Sciatic nerve (tissue), 2 donors: ENCODE measurements at regions not wholly inside any gene's neighbourhood (a gene's known extent, or its start where the extent isn't known, plus 50 kb on each side); places are given as distances from the start of the nearest gene placed in this dataset.
"Not testable (repeated sequence)": the region's sequence is repeated elsewhere in the genome, so short reads cannot be mapped to it uniquely, and the experiment has no call there.

Experiments used
- ATAC-seq: fragments of 200-7000 bp; cut with Tn5 transposase; one replicate; pipeline ENCODE4 v1.9.1; 2020; ENCODE audit warnings: mild to moderate bottlenecking, moderate library complexity
- DNase-seq: peaks from one replicate; pipeline ENCODE4 v3.0.0-alpha.2; 2020; ENCODE audit warnings: low spot score
- intact Hi-C: fragments of 100-400 bp; cut with DNase I; formaldehyde crosslinking; loops from one replicate; pipeline ENCODE4 v1.14.2; 2022
- donor health status: DM: no; HTN: no; CAD: no.
- donor health status: DM: no; HTN: no; CAD: no.

GRCh38 chr15:38824719-38825118, 260.1 kb upstream of the RASGRP1 start:
- DNase-seq = no peak
- ATAC-seq = no peak
- intact Hi-C loops = no loop called here

- DNase-seq = no peak
- ATAC-seq = no peak
- intact Hi-C loops = no loop called here
These were observed 262.3 kb upstream of the RASGRP1 start for GRCh38 chr15:38826880-38827279.

- ATAC-seq = no peak
- intact Hi-C loops = no loop called here
These were observed 263.5 kb upstream of the RASGRP1 start for GRCh38 chr15:38828031-38828532.

DNA sequence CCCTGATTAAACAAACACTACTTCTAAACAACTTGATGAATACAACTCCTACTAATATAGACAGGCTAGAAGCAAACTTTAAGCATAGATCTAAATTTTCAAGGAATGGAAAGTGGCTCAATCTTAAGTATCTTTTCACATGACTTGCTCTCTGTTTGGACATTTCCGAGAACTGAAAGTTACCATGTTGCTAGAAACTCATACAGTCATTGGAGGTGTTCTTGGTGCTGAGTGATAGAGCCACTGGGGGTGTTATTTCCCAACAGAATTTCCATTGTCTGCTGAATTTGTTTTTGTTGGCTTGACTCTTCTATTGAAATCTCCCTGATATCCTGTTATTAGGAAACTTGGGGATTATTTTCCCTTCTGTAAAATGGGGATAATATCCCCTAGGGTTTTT, 264.5 kb upstream of the RASGRP1 start:
- no peak for DNase-seq
- no peak for ATAC-seq
- intact Hi-C loops = no loop called here

More at GRCh38 chr15:38828031-38828532, 263.5 kb upstream of the RASGRP1 start:
- no peak for DNase-seq

- DNase-seq = no peak
- intact Hi-C loops = no loop called here
- no peak for ATAC-seq
These were observed 277.6 kb upstream of the RASGRP1 start for GRCh38 chr15:38842226-38842625.

DNA sequence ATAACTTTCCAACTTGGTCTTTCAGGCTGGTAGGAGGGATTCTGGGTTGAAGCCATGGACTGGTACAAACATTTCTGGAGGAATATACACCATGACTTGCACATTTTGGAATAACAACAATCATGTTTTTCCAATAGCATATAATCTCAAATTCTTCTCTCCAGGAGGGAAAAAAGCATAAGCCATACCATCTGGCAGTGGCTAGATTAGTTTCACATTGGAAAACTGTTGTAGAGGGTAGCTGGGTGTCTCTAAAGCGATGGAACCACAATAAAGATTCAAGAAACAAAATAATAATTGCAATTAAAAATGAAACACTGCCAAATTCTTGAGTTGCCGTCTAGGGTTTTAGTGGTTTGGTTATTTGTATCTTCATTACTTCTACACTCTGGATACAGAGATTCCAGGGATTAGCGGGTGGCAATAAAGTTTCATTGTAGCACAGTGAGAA, 278.5 kb upstream of the RASGRP1 start:
- intact Hi-C loops = no loop called here
- ATAC-seq (no peak), DNase-seq (no peak)

DNA sequence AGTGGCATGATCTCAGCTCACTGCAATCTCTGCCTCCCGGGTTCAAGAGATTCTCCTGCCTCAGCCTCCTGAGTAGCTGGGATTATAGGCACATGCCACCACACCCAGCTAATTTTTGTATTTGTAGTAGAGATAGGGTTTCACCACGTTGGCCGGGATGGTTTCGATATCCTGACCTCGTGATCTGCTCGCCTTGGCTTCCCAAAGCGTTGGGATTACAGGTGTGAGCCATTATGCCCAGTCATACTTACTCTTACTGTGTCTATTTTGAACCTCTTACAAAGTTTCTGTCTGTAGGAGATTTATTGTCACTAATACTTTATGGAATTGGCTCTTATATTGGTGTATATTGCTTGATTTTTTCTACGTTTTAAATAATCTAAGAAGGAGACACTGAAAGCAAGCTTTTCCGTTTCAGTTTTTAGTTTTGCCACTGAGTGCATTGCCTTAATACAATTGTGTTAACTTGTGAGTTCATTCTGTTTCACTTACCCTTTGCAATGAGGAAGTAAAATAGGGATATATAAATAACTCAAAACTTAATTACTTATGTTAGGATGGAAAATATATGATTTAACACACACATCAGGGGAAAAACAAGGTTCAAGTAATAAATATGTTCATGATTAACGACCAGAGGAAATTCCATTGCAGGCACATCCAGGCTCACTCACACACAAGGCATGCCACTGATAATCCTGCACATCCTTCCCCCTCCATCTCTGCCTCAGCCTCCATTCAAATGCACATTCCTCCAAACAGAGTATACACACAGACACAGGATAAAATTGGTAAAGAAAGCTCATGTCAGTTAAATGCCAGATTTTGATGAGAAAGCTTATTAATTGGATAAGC, 279.3 kb upstream of the RASGRP1 start:
- no peak for DNase-seq
- no peak for ATAC-seq
- intact Hi-C loops = no loop called here

GRCh38 chr15:38844736-38845135, 280.1 kb upstream of the RASGRP1 start:
- intact Hi-C loops = no loop called here
- ATAC-seq (no peak), DNase-seq (no peak)

DNA sequence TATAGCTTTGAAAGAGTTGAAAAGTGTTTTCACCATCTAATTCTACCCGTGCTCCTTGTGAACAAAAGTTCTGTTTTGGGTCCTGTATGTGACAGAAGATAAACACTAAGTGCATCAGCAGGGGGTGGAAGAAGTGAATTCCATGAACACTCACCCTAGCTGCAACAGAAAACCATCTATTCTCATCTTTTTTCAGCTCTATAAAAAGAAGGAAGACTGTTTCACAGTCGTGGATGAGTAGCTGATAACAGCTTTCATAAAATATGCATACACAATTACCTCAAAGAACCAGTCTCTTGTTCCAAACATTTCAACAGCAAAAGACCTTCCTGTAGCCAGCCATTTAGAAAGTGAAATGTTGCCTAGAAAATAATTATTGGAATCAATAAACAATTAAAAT, 281.7 kb upstream of the RASGRP1 start:
- no peak for DNase-seq
- no peak for ATAC-seq
- intact Hi-C loops = no loop called here

DNA sequence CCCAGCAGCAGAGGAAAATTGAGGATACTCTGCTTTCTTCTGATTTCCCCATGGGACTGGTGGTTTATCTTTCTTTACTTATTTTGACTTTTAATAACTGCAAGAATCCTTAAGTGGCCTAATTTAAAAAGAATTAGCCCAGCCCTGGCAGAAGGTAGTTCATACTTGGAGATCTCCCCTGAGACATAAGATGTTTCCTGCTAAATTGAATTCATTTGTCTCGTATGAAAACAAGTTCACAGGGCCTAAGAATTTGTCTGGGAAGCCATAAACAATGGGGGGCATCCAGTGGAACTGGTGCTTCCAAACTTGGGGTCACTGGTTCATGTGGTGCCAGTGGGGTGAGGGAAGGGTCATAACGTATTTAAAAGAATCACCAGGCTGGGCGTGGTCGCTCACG, 283.1 kb upstream of the RASGRP1 start:
- no peak for DNase-seq
- no peak for ATAC-seq

DNA sequence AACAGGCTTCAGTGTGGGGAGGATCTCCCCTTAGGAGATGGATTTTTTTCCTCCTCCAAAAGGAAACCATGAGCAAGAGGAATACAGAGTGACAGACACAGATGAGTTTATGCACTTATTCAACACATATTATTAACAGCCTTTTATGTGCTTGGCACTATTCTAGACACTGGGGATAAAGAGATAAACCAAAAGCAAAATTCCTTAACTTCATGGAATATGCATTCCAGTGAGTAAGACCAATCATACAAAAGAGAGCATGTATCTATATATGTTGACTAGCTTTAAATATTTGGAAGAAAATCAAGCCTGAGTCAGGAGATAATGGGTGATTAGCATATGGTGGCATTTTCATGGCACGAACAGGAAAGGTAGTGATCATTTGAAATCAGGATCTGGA, 284.4 kb upstream of the RASGRP1 start:
- DNase-seq (no peak), ATAC-seq (no peak)
- intact Hi-C loops = no loop called here

More for the DNA sequence above, 283.1 kb upstream of the RASGRP1 start:
- intact Hi-C loops = no loop called here

GRCh38 chr15:38852188-38852587, 287.6 kb upstream of the RASGRP1 start:
- intact Hi-C loops, ATAC-seq, DNase-seq: not testable (repeated sequence)

- intact Hi-C loops = no loop called here
- DNase-seq (no peak), ATAC-seq (no peak)
These were observed 289.0 kb upstream of the RASGRP1 start for GRCh38 chr15:38853608-38854007.

DNA sequence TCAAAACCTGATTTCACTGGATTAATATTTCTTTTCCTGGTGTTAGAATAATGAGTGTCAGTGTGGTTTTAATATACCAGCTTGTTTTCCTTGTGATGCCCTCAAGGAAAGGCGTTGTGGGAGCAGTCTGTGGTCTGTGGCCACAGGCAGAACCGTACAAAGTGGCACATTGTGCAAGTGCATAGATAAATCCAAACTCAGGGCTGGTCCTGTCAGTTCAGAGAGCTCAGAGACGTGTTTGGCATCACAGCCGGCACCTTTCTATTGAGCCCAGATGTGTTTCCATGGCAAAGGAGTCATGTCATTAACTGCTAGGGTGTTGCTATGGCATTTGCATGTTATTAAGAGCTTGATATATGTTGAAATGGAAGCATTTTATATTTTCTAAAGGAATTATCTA, 289.9 kb upstream of the RASGRP1 start:
- ATAC-seq (no peak), DNase-seq (no peak)
- intact Hi-C loops = no loop called here

GRCh38 chr15:38857814-38858213, 293.2 kb upstream of the RASGRP1 start:
- DNase-seq (no peak), ATAC-seq (no peak)
- intact Hi-C loops = no loop called here

GRCh38 chr15:38859574-38859973, 295.0 kb upstream of the RASGRP1 start:
- intact Hi-C loops = no loop called here
- DNase-seq = no peak
- ATAC-seq = no peak

GRCh38 chr15:38860253-38860652, 295.6 kb upstream of the RASGRP1 start:
- DNase-seq = no peak
- intact Hi-C loops = no loop called here
- peak; percentile 81 for ATAC-seq

DNA sequence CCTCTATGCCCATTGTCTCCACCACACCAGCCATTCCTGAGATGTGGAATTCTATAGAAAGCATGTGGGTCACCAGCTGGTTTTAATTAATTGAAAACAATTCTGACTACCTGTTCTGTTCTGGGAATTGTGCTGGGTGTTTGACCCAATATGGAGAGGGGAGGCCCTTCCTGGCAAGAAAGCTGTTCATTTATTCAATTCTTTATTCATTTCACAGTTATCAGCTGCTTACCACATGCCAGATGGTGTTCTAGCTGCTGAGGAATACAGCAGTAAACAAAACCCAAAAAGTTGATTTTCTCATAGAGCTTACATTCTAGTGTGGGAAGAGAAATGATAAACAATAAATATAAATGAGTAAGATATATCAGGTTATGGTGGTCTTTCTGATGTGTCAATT, 296.1 kb upstream of the RASGRP1 start:
- ATAC-seq (no peak), DNase-seq (no peak)
- intact Hi-C loops = no loop called here

DNA sequence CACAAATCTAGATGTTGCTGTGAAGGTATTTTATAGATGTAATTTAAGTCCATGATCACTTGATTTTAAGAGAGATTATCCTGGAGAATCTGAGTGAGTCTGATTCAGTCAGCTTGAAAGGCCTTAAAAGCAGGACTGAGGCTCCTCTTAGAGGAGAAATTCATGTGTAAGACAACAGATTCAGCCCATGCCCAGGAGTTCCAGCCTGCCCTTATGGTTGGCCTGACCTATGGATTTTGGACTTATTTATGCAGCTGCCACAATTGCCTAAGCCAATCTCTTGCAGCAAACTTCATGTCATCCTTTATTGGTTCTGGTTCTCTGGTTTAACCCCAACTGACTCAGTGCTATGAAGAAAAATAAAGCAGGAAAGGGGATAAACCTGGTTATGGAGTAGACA, 296.5 kb upstream of the RASGRP1 start:
- no peak for ATAC-seq
- intact Hi-C loops = no loop called here

GRCh38 chr15:38862099-38862498, 297.5 kb upstream of the RASGRP1 start:
- DNase-seq (no peak), ATAC-seq (no peak)
- intact Hi-C loops = no loop called here

More for the DNA sequence above, 296.5 kb upstream of the RASGRP1 start:
- DNase-seq = no peak

DNA sequence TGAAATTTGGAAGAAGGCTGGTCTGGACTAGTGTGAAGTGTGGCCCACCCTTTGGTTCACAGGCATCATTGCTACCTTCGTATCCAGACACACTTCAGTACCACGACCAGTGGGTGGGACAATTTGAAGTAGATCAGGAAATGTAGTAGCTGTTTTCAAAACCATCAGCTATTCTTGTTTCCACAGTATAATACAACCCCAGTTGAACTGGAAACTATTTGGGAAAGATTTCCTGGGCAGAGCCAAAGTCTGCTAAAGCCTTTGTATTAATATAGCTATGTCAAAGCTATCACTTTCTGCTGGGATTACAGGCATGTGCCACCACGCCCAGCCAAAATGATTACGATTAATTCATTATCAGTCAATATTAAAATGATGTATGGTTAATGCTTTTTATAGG, 298.8 kb upstream of the RASGRP1 start:
- DNase-seq (no peak), ATAC-seq (no peak)
- intact Hi-C loops = no loop called here
